SK-N-SH treated with all-trans-retinoic acid at 6 μM for 48 hours (cell line): ENCODE measurements at regions not wholly inside any gene's neighbourhood (a gene's known extent, or its start where the extent isn't known, plus 50 kb on each side); places are given as distances from the start of the nearest gene placed in this dataset.
A peak's percentile ranks its signal among the peaks of the same experiment; 100 is the strongest.
"Not testable (repeated sequence)": the region's sequence is repeated elsewhere in the genome, so short reads cannot be mapped to it uniquely, and the experiment has no call there.

Source experiments
- ATAC-seq: fragments of 200-7000 bp; cut with Tn5 transposase; 3 replicates; pipeline ENCODE4 v1.9.1; 2020; ENCODE audit warnings: mild to moderate bottlenecking, moderate library complexity
- ARNTL ChIP-seq: fragments of 450-650 bp; formaldehyde crosslinking; IDR thresholded peaks from 2 replicates; pipeline ENCODE4 v1.5.0; 2020; ENCODE audit warnings: low read depth, mild to moderate bottlenecking, moderate library complexity, borderline replicate concordance
- BACH2 ChIP-seq: fragments of 250-450 bp; sonication (Bioruptor Pico); IDR thresholded peaks from 2 replicates; pipeline ENCODE4 v1.9.0; 2021; ENCODE audit warnings: mild to moderate bottlenecking, borderline replicate concordance
- CSRNP3 ChIP-seq: fragments of 250-450 bp; sonication (Bioruptor Pico); IDR thresholded peaks from 2 replicates; pipeline ENCODE4 v1.5.1; 2021; ENCODE audit warnings: mild to moderate bottlenecking, moderate library complexity
- ESRRG ChIP-seq: fragments of 250-450 bp; sonication (Bioruptor Pico); IDR thresholded peaks from 2 replicates; pipeline ENCODE4 v1.6.1; 2021; ENCODE audit warnings: mild to moderate bottlenecking
- GLIS3 ChIP-seq: fragments of 250-450 bp; sonication (Bioruptor Pico); IDR thresholded peaks from 2 replicates; pipeline ENCODE4 v1.5.0; 2020; ENCODE audit warnings: mild to moderate bottlenecking, moderate library complexity
- ISL1 ChIP-seq: fragments of 250-450 bp; sonication (Bioruptor Pico); IDR thresholded peaks from 2 replicates; pipeline ENCODE4 v2.1.2; 2022; ENCODE audit warnings: mild to moderate bottlenecking, moderate library complexity
- OSR1 ChIP-seq: fragments of 250-450 bp; sonication (Bioruptor Pico); IDR thresholded peaks from 2 replicates; pipeline ENCODE4 v1.8.0; 2022; ENCODE audit warnings: moderate library complexity, mild to moderate bottlenecking, inconsistent platforms
- PATZ1 ChIP-seq: fragments of 250-450 bp; sonication (Bioruptor Pico); IDR thresholded peaks from 2 replicates; pipeline ENCODE4 v1.8.0; 2020; ENCODE audit warnings: mild to moderate bottlenecking, moderate library complexity, borderline replicate concordance
- PPARA ChIP-seq: fragments of 250-450 bp; sonication (Bioruptor Pico); IDR thresholded peaks from 2 replicates; pipeline ENCODE4 v1.5.0; 2020; ENCODE audit warnings: mild to moderate bottlenecking, borderline replicate concordance
- RARB ChIP-seq: fragments of 250-450 bp; sonication (Bioruptor Pico); IDR thresholded peaks from 2 replicates; pipeline ENCODE4 v1.8.0; 2021; ENCODE audit warnings: mild to moderate bottlenecking, moderate library complexity
- SNAI2 ChIP-seq: fragments of 250-450 bp; sonication (Bioruptor Pico); IDR thresholded peaks from 2 replicates; pipeline ENCODE4 v1.5.0; 2020; ENCODE audit warnings: mild to moderate bottlenecking, moderate library complexity
- TCF4 ChIP-seq: fragments of 250-450 bp; sonication (Bioruptor Pico); IDR thresholded peaks from 2 replicates; pipeline ENCODE4 v1.8.0; 2021; ENCODE audit warnings: mild to moderate bottlenecking, moderate library complexity, borderline replicate concordance
- TOX ChIP-seq: fragments of 250-450 bp; sonication (Bioruptor Pico); IDR thresholded peaks from 2 replicates; pipeline ENCODE4 v1.8.0; 2021; ENCODE audit warnings: mild to moderate bottlenecking, moderate library complexity, borderline replicate concordance
- ZC3H10 ChIP-seq: fragments of 250-450 bp; sonication (Bioruptor Pico); IDR thresholded peaks from 2 replicates; pipeline ENCODE4 v1.5.1; 2021; ENCODE audit warnings: mild to moderate bottlenecking, moderate library complexity
- ZFP3 ChIP-seq: fragments of 250-450 bp; sonication (Bioruptor Pico); IDR thresholded peaks from 2 replicates; pipeline ENCODE4 v1.5.0; 2020; ENCODE audit warnings: mild to moderate bottlenecking, moderate library complexity
- ZFP30 ChIP-seq: fragments of 450-650 bp; formaldehyde crosslinking; IDR thresholded peaks from 2 replicates; pipeline ENCODE4 v1.5.0; 2022; ENCODE audit warnings: mild to moderate bottlenecking, moderate library complexity
- ZNF565 ChIP-seq: fragments of 450-650 bp; formaldehyde crosslinking; conservative IDR thresholded peaks from 2 replicates; pipeline ENCODE4 v1.5.0; 2020; ENCODE audit warnings: low read depth, mild to moderate bottlenecking, moderate library complexity
- ZNF70 ChIP-seq: fragments of 450-650 bp; formaldehyde crosslinking; IDR thresholded peaks from 2 replicates; pipeline ENCODE4 v1.5.0; 2020; ENCODE audit warnings: mild to moderate bottlenecking, moderate library complexity
- TF ChIP-seq, protein P1 (sequence below): fragments of 250-450 bp; sonication (Bioruptor Pico); IDR thresholded peaks from 2 replicates; pipeline ENCODE4 v1.5.0; 2020; ENCODE audit warnings: mild to moderate bottlenecking, moderate library complexity

DNA sequence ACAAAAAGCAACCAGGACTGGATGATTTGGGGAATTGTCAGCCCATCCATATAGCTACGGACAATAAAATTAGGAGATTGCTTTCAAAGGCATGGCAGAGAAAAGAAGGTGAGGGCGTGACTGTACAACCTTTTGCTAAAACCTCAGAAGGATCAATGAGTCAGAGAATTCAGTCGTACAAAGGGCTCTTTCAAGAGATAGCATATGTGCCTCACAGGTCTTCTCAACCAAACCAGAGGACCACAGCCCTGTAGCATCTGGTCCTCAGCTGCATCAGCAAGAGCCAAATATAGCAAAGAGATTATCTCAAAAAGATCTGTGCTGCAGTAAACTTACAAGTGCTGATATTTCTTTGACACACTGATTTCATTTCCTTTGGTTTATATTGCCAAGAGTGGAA is 149.9 kb upstream of the RAB6C start:
- TF ChIP-seq OSR1 (CRISPR knock-in tag) (no peak), RARB (CRISPR knock-in tag) (no peak), ISL1 (no peak), BACH2 (CRISPR knock-in tag) (no peak), SNAI2 (CRISPR knock-in tag) (no peak), GLIS3 (no peak), ZNF70 (no peak), ARNTL (CRISPR knock-in tag) (no peak), TCF4 (CRISPR knock-in tag) (no peak), ZFP30 (CRISPR knock-in tag) (no peak), TOX (CRISPR knock-in tag) (no peak), ZNF565 (CRISPR knock-in tag) (no peak), ZFP3 (CRISPR knock-in tag) (no peak), PATZ1 (CRISPR knock-in tag) (no peak), PPARA (CRISPR knock-in tag) (no peak)
- ATAC-seq, result no peak

- ATAC-seq, result no peak
These were observed 148.4 kb upstream of the RAB6C start for GRCh38 chr2:129831018-129831417.

GRCh38 chr2:129833465-129833864 is 146.0 kb upstream of the RAB6C start:
- ATAC-seq, result not testable (repeated sequence)

More at GRCh38 chr2:129831018-129831417, 148.4 kb upstream of the RAB6C start:
- TF ChIP-seq RARB (CRISPR knock-in tag) (no peak), ZC3H10 (no peak), ZNF565 (CRISPR knock-in tag) (no peak), ESRRG (no peak)

DNA sequence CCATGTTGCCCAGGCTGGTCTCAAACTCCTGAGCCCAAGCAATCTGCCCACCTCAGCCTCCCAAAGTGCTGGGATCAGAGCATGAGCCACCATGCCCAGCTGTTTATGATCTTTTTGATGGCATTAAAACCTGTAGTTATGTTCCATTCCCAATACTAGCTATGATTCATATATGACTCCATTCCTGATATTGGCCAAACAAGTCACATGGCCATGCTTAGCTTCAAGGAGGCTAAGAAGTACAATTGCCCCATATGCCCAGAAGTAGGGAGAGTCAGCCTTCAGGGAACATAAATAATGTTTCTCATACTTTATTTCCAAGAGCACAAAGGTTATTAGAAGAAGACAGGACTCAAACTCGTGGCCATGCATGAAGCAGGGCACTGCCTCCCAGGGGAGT is 132.4 kb upstream of the RAB6C start:
- TF ChIP-seq, protein P1, sequence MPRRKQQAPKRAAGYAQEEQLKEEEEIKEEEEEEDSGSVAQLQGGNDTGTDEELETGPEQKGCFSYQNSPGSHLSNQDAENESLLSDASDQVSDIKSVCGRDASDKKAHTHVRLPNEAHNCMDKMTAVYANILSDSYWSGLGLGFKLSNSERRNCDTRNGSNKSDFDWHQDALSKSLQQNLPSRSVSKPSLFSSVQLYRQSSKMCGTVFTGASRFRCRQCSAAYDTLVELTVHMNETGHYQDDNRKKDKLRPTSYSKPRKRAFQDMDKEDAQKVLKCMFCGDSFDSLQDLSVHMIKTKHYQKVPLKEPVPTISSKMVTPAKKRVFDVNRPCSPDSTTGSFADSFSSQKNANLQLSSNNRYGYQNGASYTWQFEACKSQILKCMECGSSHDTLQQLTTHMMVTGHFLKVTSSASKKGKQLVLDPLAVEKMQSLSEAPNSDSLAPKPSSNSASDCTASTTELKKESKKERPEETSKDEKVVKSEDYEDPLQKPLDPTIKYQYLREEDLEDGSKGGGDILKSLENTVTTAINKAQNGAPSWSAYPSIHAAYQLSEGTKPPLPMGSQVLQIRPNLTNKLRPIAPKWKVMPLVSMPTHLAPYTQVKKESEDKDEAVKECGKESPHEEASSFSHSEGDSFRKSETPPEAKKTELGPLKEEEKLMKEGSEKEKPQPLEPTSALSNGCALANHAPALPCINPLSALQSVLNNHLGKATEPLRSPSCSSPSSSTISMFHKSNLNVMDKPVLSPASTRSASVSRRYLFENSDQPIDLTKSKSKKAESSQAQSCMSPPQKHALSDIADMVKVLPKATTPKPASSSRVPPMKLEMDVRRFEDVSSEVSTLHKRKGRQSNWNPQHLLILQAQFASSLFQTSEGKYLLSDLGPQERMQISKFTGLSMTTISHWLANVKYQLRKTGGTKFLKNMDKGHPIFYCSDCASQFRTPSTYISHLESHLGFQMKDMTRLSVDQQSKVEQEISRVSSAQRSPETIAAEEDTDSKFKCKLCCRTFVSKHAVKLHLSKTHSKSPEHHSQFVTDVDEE, result no peak
- TF ChIP-seq ESRRG (no peak), CSRNP3 (CRISPR knock-in tag) (no peak), ZNF565 (CRISPR knock-in tag) (no peak), TCF4 (CRISPR knock-in tag) (no peak), TOX (CRISPR knock-in tag) (no peak)
- TF ChIP-seq, all 23 proteins: peak for 0
- ATAC-seq, result no peak

DNA sequence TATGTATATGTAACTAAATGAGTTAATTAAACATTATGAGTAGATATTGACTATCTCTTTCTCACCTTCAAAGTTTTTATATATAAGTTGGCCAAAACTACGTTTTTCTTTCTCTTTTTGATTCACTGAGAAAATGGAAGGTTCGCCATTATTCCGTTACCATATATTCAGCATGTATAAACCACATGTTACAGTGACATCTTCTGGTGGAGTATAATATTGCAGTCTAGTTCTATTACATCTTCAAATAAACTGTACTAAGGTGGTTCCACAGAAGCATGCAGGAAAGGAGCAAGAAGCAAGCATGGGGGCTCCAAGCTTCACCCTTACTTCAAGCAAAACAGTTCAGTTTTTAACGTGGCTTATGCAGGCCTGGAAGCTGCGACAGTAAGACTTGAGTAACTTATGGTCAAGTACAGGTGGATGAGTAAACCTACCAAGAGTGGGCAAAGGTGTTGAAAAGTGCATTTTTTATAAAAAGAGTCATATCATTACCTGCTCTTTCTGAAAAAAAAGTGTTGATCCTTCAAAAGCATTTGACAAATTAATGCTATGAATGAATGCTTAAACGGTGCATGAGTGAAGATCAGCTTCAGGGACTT is 129.8 kb upstream of the RAB6C start:
- ATAC-seq, result peak; percentile 89
- no peak for TF ChIP-seq ZFP30 (CRISPR knock-in tag)
- no peak for TF ChIP-seq SNAI2 (CRISPR knock-in tag)
- TF ChIP-seq ISL1, result no peak
- TF ChIP-seq ZC3H10, result no peak
- TF ChIP-seq TOX (CRISPR knock-in tag), result no peak
- TF ChIP-seq, all 23 proteins: peak for 0

GRCh38 chr2:129857200-129857599 is 122.3 kb upstream of the RAB6C start:
- no peak for ATAC-seq

More at GRCh38 chr2:129857200-129857599, 122.3 kb upstream of the RAB6C start:
- no peak for TF ChIP-seq TCF4 (CRISPR knock-in tag)
- no peak for TF ChIP-seq TOX (CRISPR knock-in tag)
- TF ChIP-seq ZNF70, result no peak
- no peak for TF ChIP-seq BACH2 (CRISPR knock-in tag)
- TF ChIP-seq CSRNP3 (CRISPR knock-in tag), result no peak
- TF ChIP-seq ESRRG, result no peak
- TF ChIP-seq ARNTL (CRISPR knock-in tag), result no peak
- TF ChIP-seq ZFP3 (CRISPR knock-in tag), result no peak
